Endothelial cell of umbilical vein (primary cell): ENCODE measurements at regions not wholly inside any gene's neighbourhood (a gene's known extent, or its start where the extent isn't known, plus 50 kb on each side); places are given as distances from the start of the nearest gene placed in this dataset.

Source experiments
- BruUV-seq: library from RNA; stranded (reverse); fragments of 400-500 nt; replicated peaks from 2 replicates; lab custom pipeline; 2021; lab: Mats Ljungman, UMichigan
- CTCF ChIA-PET: fragments of 300-600, 350-600 bp; sonication (Branson Sonifier 250); formaldehyde crosslinking; loops from one replicate; lab custom pipeline; 2021; ENCODE audit warnings: antibody characterized with exemption, inconsistent platforms; lab: Charles Lee
- POLR2A ChIA-PET: fragments of 300-600, 350-600 bp; sonication (Branson Sonifier 250); formaldehyde crosslinking; loops from one replicate; lab custom pipeline; 2021; ENCODE audit warnings: antibody characterized with exemption, inconsistent platforms; lab: Charles Lee
- DNase-seq: peaks from one replicate; pipeline ENCODE4 v3.0.0-alpha.2; 2011; ENCODE audit warnings: low read depth, low spot score
- FAIRE-seq: peaks from 2 replicates; lab custom pipeline; 2011; peaks lifted over from hg19 to GRCh38; lab: Jason Lieb, UNC
- H2AFZ ChIP-seq: 2 replicates; pipeline ENCODE4 v1.6.0; 2012; ENCODE audit warnings: low read depth, low read length, control low read depth, inconsistent platforms
- H3K27ac ChIP-seq: 2 replicates; pipeline ENCODE4 v1.5.1; 2011; ENCODE audit warnings: low read depth, mild to moderate bottlenecking, control low read depth, low read length, moderate library complexity; ENCODE audit not compliant: insufficient read depth
- H3K27me3 ChIP-seq, 2 experiments: 2 replicates each; pipeline versions ENCODE4 v1.6.0 to v1.6.1; 2011; ENCODE audit warnings: low read length in 2 of 2, mixed read lengths in 1 of 2; ENCODE audit not compliant: control insufficient read depth in 2 of 2, insufficient read depth in 2 of 2
- H3K36me3 ChIP-seq, 2 experiments: 2 replicates in 1 of 2; 3 replicates in 1 of 2; pipeline ENCODE4 v1.5.1; 2011; ENCODE audit warnings: low read length in 2 of 2, mild to moderate bottlenecking in 1 of 2, moderate library complexity in 1 of 2; ENCODE audit not compliant: control insufficient read depth in 2 of 2, insufficient read depth in 2 of 2; ENCODE audit errors: extremely low read depth in 1 of 2
- H3K4me1 ChIP-seq: 3 replicates; pipeline ENCODE4 v1.5.1; 2011; ENCODE audit warnings: mild to moderate bottlenecking, low read length; ENCODE audit not compliant: control insufficient read depth, insufficient read depth; ENCODE audit errors: extremely low read depth
- H3K4me2 ChIP-seq: 2 replicates; pipeline ENCODE4 v1.6.1; 2011; ENCODE audit warnings: low read length, control low read depth, mixed read lengths; ENCODE audit not compliant: insufficient read depth
- H3K4me3 ChIP-seq, 3 experiments: fragments of 200-600 bp in 1 of 3; sonication (generic), shearing (Covaris generic) in 1 of 3; replicated peaks in 1 of 3; 2 replicates each; pipeline ENCODE4 v1.5.1; 2011 to 2016; ENCODE audit warnings: control low read depth in 3 of 3, low read length in 3 of 3, mild to moderate bottlenecking in 2 of 3, inconsistent platforms in 1 of 3, low read depth in 1 of 3, moderate library complexity in 1 of 3; ENCODE audit not compliant: insufficient read depth in 1 of 3
- H3K79me2 ChIP-seq: 2 replicates; pipeline ENCODE4 v1.6.0; 2012; ENCODE audit warnings: low read length, inconsistent platforms; ENCODE audit not compliant: control insufficient read depth, insufficient read depth
- H3K9ac ChIP-seq: replicated peaks from 2 replicates; pipeline ENCODE3; 2011; ENCODE audit warnings: low read length, control low read depth; ENCODE audit not compliant: insufficient read depth; ENCODE audit errors: extremely low read depth
- H3K9me1 ChIP-seq: replicated peaks from 3 replicates; pipeline ENCODE4 v1.6.0; 2011; ENCODE audit warnings: mild to moderate bottlenecking, low read length; ENCODE audit not compliant: control insufficient read depth, insufficient read depth; ENCODE audit errors: extremely low read depth
- H3K9me3 ChIP-seq: replicated peaks from 2 replicates; pipeline ENCODE4 v1.5.1; 2012; ENCODE audit warnings: low read length, inconsistent platforms; ENCODE audit not compliant: control insufficient read depth, insufficient read depth
- H4K20me1 ChIP-seq: replicated peaks from 2 replicates; pipeline ENCODE3; 2011; ENCODE audit warnings: mild to moderate bottlenecking, low read length; ENCODE audit not compliant: control insufficient read depth, insufficient read depth; ENCODE audit errors: extremely low read depth
- CTCF ChIP-seq, 2 donors: IDR thresholded peaks; 1 replicate in 1 of 2; 2 replicates in 1 of 2; pipeline ENCODE4 v1.5.1; 2011; ENCODE audit warnings: low read length in 2 of 2, mild to moderate bottlenecking in 2 of 2, moderate library complexity in 2 of 2, control low read depth in 1 of 2, inconsistent platforms in 1 of 2, low read depth in 1 of 2; ENCODE audit not compliant: insufficient read depth in 1 of 2; ENCODE audit errors: extremely low read depth in 1 of 2
- EZH2 ChIP-seq: IDR thresholded peaks from 2 replicates; pipeline ENCODE4 v1.6.1; 2012; ENCODE audit warnings: borderline replicate concordance, low read depth, mild to moderate bottlenecking, moderate library complexity, low read length, inconsistent platforms; ENCODE audit not compliant: severe bottlenecking
- FOS ChIP-seq: IDR thresholded peaks from 2 replicates; pipeline ENCODE4 v1.6.1; 2011; ENCODE audit warnings: mild to moderate bottlenecking, low read length, moderate library complexity, borderline replicate concordance; ENCODE audit not compliant: insufficient read depth
- GATA2 ChIP-seq: IDR thresholded peaks from 2 replicates; pipeline ENCODE4 v1.7.0; 2011; ENCODE audit warnings: low read depth, mild to moderate bottlenecking, moderate library complexity, mixed read lengths, low read length; ENCODE audit not compliant: insufficient read length, insufficient read depth
- JUN ChIP-seq: IDR thresholded peaks from 2 replicates; pipeline ENCODE4 v1.6.1; 2011; ENCODE audit warnings: borderline replicate concordance, low read depth; ENCODE audit not compliant: insufficient read length, insufficient read depth
- MAX ChIP-seq: IDR thresholded peaks from 2 replicates; pipeline ENCODE4 v1.6.1; 2011; ENCODE audit not compliant: insufficient read depth, insufficient read length
- MYC ChIP-seq: IDR thresholded peaks from one replicate; pipeline ENCODE4 v1.6.1; 2011; ENCODE audit warnings: mild to moderate bottlenecking, low read depth, low read length
- POLR2A ChIP-seq: IDR thresholded peaks from 2 replicates; pipeline ENCODE4 v1.6.1; 2012; ENCODE audit warnings: low read depth, mild to moderate bottlenecking, control low read depth, low read length
- POLR2AphosphoS5 ChIP-seq: IDR thresholded peaks from 2 replicates; pipeline ENCODE4 v1.6.1; 2012; ENCODE audit warnings: low read depth, mild to moderate bottlenecking, control low read depth, low read length, moderate library complexity; ENCODE audit not compliant: insufficient read depth
- dilution Hi-C: fragments of 300-500 bp; cut with MboI; formaldehyde crosslinking; loops from one replicate; pipeline ENCODE4 v1.15.0; 2019; ENCODE audit warnings: low sequenced_read_pairs; ENCODE audit not compliant: extremely low pct_ligation_motif_present
- intact Hi-C: fragments of 100-400 bp; cut with micrococcal nuclease; formaldehyde crosslinking; loops from one replicate; pipeline ENCODE4 v1.10.0; 2022

- H3K79me2 ChIP-seq, result no peaks in the 10 kb centered on the region
- H3K9ac ChIP-seq, result no peak overlapping the region
- H2AFZ ChIP-seq, result no peak overlapping the region
- H3K36me3 ChIP-seq, result no peaks in the 10 kb centered on the region
- BruUV-seq, result no TSS peak
- H3K4me3 ChIP-seq, result no peak overlapping the region
- dilution Hi-C loops (no loop called here), intact Hi-C loops (no loop called here)
- H3K4me1 ChIP-seq, result no peaks in the 10 kb centered on the region
- ChIA-PET POLR2A (no interaction called here), CTCF (no interaction called here)
- H3K27ac ChIP-seq, result no peak overlapping the region
- FAIRE-seq (no peak), DNase-seq (no peak)
- H3K27me3 ChIP-seq, result no peaks in the 10 kb centered on the region
- no peaks in the 10 kb centered on the region for H3K9me1 ChIP-seq
- peaks cover 9% of the 10 kb centered on the region for H3K9me3 ChIP-seq
- H4K20me1 ChIP-seq, result no peaks in the 10 kb centered on the region
- TF ChIP-seq FOS (no peak), POLR2A (no peak), JUN (no peak), CTCF (IDR thresholded peaks at IDR 0.05; ENCODE audit: extremely low read depth in 1 of 2, insufficient read depth in 1 of 2, low read depth in 1 of 2, low read length in 2 of 2) (no peak), GATA2 (no peak), POLR2AphosphoS5 (no peak), MYC (no peak), MAX (no peak), EZH2 (no peak)
- H3K4me2 ChIP-seq, result no peak overlapping the region
These were observed 954.5 kb downstream of the BRD1 start for GRCh38 chr22:48873191-48873520.
